ENCODE measurements at regions not wholly inside any gene's neighbourhood (a gene's known extent, or its start where the extent isn't known, plus 50 kb on each side); places are given as distances from the start of the nearest gene placed in this dataset.

DNA sequence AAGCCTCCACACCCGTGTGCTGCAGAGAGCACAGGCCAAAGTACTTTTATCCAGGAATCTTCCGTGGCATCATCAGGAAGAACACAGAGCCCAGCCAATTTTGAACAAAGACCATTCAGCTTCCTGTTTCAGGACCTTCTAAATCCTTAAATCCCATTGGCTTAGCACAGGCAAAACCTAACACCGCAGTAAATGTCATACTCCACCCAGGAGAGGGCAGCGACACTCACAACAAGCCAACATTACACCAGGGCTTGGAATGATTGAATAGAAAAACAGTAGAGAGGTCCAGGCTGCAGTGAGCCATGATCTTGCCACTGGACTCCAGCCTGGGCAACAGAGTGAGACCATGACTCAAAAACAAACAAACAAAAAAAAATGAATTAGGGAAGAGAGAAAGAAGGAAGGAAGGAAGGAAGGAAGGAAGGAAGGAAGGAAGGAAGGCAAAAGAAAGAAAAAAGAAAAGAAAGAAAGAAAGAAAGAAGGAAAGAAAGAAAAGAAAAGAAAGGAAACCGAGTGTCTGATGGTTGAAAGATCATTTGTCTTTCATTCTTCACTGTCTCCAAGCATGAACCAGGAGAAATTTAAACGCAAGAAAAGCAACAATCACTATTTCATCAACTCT lies 144.6 kb upstream of the SATB2 start:
- no peaks in the 10 kb centered on the region for H3K9me3 ChIP-seq (ENCODE audit: control insufficient read depth, insufficient read depth, low read length)
- no peak for DNase-seq (ENCODE audit: low read depth, low spot score)

DNA sequence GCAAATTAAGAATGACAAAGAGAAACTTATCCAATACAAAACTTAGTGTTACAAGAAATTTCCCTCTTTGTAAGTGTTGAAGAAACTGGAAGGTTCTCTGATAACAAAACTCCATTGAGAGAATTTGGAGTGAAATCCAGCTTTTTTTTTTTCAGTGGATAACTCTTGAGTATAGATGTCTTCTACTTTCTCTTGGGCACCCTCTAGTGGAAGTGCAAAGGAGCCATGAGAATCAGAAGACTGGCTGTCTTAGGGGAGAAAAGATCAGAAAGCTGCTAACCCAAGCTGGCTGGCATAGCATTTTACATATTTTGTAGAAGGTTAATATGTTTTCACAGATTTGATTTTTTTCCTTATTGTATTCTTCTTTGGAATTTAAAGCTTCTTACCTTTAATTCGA lies 138.8 kb upstream of the SATB2 start:
- WGBS (ENCODE audit: insufficient coverage, insufficient read length) = no CpG with 5 or more reads among the region's 1 CpG

More for the DNA sequence above, 144.6 kb upstream of the SATB2 start:
- Histone ChIP-seq H3K36me3 (ENCODE audit: control insufficient read depth, insufficient read depth, low read length) (no peaks in the 10 kb centered on the region), H3K4me3 (ENCODE audit: low read length) (no peak overlapping the region), H3K4me1 (ENCODE audit: control insufficient read depth, insufficient read depth, low read length) (peaks cover 6% of the 10 kb centered on the region), H3K27ac (ENCODE audit: low read length) (no peak overlapping the region), H3K27me3 (ENCODE audit: control insufficient read depth, insufficient read depth, low read length) (peaks cover 11% of the 10 kb centered on the region; the same call in 1 of the 2 replicates)
- no CpG with 5 or more reads among the region's 6 CpGs for WGBS (ENCODE audit: insufficient coverage, insufficient read length)

DNA sequence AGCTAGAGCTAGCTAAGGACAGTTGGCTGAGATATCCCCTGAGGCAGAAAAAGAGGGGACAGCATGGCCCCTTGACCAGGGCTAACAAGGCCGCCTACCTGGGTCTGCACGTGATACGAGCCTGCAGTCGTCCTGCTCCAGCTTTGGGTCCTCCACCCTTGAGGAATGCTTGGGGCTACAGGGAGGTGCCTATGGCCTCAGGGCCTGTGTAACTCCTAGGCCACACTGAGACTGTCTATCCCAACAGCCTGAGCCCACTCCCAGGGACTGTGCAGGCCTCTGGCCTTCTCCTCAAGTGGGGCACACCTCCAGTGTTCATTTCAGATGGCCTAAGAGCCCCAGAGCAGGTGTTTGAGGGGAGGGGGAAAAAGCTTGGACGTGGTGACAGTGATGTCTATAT lies 136.7 kb upstream of the SATB2 start:
- H3K27ac ChIP-seq (ENCODE audit: low read length) = no peak overlapping the region
- no peak for DNase-seq (ENCODE audit: low read depth, low spot score)
- no peak overlapping the region for H3K4me3 ChIP-seq (ENCODE audit: low read length)
- WGBS (ENCODE audit: insufficient coverage, insufficient read length) = no CpG with 5 or more reads among the region's 5 CpGs
- no peaks in the 10 kb centered on the region for H3K4me1 ChIP-seq (ENCODE audit: control insufficient read depth, insufficient read depth, low read length)
- no peaks in the 10 kb centered on the region for H3K9me3 ChIP-seq (ENCODE audit: control insufficient read depth, insufficient read depth, low read length)
- H3K36me3 ChIP-seq (ENCODE audit: control insufficient read depth, insufficient read depth, low read length) = no peaks in the 10 kb centered on the region
- H3K27me3 ChIP-seq (ENCODE audit: control insufficient read depth, insufficient read depth, low read length) = no peaks in the 10 kb centered on the region

More for the DNA sequence above, 138.8 kb upstream of the SATB2 start:
- H3K4me3 ChIP-seq (ENCODE audit: low read length) = no peak overlapping the region
- no peaks in the 10 kb centered on the region for H3K9me3 ChIP-seq (ENCODE audit: control insufficient read depth, insufficient read depth, low read length)
- no peaks in the 10 kb centered on the region for H3K4me1 ChIP-seq (ENCODE audit: control insufficient read depth, insufficient read depth, low read length)
- no peaks in the 10 kb centered on the region for H3K36me3 ChIP-seq (ENCODE audit: control insufficient read depth, insufficient read depth, low read length)
- no peak for DNase-seq (ENCODE audit: low read depth, low spot score)
- H3K27me3 ChIP-seq (ENCODE audit: control insufficient read depth, insufficient read depth, low read length) = no peaks in the 10 kb centered on the region
- no peak overlapping the region for H3K27ac ChIP-seq (ENCODE audit: low read length)

DNA sequence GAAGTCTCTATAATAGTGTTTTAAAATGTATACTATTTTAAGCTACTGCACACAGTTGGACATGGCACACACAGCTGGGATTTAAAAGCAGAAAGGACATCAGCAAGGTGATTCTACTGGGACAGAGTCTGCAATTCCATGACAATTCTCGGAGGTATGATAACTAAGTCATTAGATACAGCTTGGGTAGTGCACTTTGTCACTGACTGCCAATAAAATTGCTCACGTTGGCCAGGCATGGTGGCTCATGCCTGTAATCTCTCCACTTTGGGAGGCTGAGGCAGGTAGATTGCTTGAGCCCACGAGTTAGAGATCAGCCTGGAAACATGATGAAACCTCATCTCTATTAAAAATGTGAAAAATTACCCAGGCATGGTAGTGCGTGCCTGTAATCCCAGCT lies 134.1 kb upstream of the SATB2 start:
- Histone ChIP-seq H3K9me3 (ENCODE audit: control insufficient read depth, insufficient read depth, low read length) (no peaks in the 10 kb centered on the region), H3K4me1 (ENCODE audit: control insufficient read depth, insufficient read depth, low read length) (no peaks in the 10 kb centered on the region), H3K36me3 (ENCODE audit: control insufficient read depth, insufficient read depth, low read length) (no peaks in the 10 kb centered on the region), H3K4me3 (ENCODE audit: low read length) (no peak overlapping the region), H3K27me3 (ENCODE audit: control insufficient read depth, insufficient read depth, low read length) (no peaks in the 10 kb centered on the region), H3K27ac (ENCODE audit: low read length) (no peak overlapping the region)
- no CpG with 5 or more reads among the region's 4 CpGs for WGBS (ENCODE audit: insufficient coverage, insufficient read length)
- no peak for DNase-seq (ENCODE audit: low read depth, low spot score)

DNA sequence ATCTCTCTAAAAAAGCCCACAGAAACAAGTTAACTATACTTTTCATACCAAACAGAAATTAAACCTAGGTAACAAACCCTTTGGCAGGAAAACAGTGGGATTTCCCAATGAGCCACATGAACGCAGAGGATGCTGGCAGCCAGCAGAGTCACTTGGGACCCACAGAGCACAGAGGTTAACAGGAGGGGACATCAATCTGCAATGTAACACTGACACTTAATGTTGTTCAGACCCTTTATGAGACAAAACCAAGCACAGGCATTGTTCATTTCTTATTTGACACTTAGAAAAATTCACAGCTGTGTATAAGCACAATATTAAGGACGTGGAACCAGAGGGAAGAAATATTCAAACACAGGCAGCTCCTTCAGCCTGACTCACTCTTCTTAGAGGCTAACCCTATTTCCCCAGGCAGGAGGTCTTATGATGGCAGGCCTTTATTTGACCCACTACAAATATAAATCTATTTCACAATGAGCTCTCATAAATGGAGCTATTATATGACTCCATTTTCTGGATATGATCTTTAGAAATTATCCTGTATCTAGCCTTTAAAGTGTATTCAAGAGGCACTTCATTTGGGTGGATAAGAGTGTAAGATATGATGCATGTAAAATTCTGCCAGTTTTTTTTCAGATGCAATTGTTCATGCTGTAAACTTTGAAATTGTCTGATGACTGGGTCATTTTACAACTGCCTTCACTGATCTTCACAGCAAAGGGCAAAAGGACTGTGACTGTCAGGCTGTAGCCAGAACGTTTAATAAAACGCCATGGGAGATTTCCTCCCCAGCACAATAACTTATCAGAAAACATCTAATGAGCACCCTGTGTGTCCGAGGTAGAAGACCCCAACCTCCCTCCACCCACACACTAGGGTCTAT lies 132.8 kb upstream of the SATB2 start:
- no peak for DNase-seq (ENCODE audit: low read depth, low spot score)
- no peak overlapping the region for H3K4me3 ChIP-seq (ENCODE audit: low read length)
- no peaks in the 10 kb centered on the region for H3K27me3 ChIP-seq (ENCODE audit: control insufficient read depth, insufficient read depth, low read length)
- H3K36me3 ChIP-seq (ENCODE audit: control insufficient read depth, insufficient read depth, low read length) = no peaks in the 10 kb centered on the region
- H3K9me3 ChIP-seq (ENCODE audit: control insufficient read depth, insufficient read depth, low read length) = no peaks in the 10 kb centered on the region
- H3K4me1 ChIP-seq (ENCODE audit: control insufficient read depth, insufficient read depth, low read length) = 0 out of 2 replicates have a peak, but pooled peaks cover 1% of the 10 kb centered on the region
- WGBS (ENCODE audit: insufficient coverage, insufficient read length) = no CpG with 5 or more reads among the region's 5 CpGs
- no peak overlapping the region for H3K27ac ChIP-seq (ENCODE audit: low read length)

DNA sequence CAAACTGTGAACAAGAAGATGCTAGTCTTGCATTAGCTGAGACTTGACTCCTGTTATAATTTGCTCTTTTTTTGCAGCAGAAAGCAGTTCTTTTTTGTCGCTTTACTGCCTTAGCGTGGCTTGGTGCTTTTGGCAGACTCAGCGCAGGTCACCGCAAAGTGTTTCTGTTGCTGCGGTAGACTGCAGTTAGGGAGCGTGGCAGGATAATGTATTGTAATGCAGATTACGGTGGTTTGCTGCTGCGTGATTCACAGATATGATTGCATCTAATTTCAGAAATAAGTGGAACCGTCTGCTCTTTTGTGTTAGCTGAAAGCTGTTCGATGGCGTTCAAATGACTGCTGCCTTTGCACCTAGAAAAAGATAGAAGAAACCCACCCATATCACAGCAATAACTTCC lies 131.6 kb upstream of the SATB2 start:
- H3K27ac ChIP-seq (ENCODE audit: low read length) = no peak overlapping the region
- H3K4me1 ChIP-seq (ENCODE audit: control insufficient read depth, insufficient read depth, low read length) = 0 out of 2 replicates have a peak, but pooled peaks cover 1% of the 10 kb centered on the region
- H3K36me3 ChIP-seq (ENCODE audit: control insufficient read depth, insufficient read depth, low read length) = no peaks in the 10 kb centered on the region
- H3K27me3 ChIP-seq (ENCODE audit: control insufficient read depth, insufficient read depth, low read length) = no peaks in the 10 kb centered on the region
- no peak for DNase-seq (ENCODE audit: low read depth, low spot score)
- no peak overlapping the region for H3K4me3 ChIP-seq (ENCODE audit: low read length)
- no peaks in the 10 kb centered on the region for H3K9me3 ChIP-seq (ENCODE audit: control insufficient read depth, insufficient read depth, low read length)
- no CpG with 5 or more reads among the region's 11 CpGs for WGBS (ENCODE audit: insufficient coverage, insufficient read length)

DNA sequence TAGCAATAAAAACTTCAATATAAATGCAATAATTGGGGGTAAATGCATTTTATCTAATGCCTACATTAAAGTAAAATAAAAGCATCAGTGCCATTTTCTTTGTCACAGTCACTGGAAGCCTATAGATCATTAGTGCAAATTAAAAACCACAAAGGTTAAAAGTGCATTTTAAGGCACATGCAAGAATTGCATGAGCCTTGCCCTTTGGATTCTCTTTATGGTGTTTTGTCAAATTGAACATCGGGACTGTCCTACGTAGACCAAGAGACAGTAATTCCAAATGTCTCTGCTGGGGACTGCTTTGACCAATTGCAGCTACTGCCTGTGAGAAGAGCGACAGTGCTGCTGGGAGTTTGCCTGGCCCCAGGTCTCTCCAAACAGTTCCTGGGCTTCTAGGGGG lies 130.3 kb upstream of the SATB2 start:
- Histone ChIP-seq H3K4me3 (ENCODE audit: low read length) (no peak overlapping the region), H3K27me3 (ENCODE audit: control insufficient read depth, insufficient read depth, low read length) (no peaks in the 10 kb centered on the region), H3K36me3 (ENCODE audit: control insufficient read depth, insufficient read depth, low read length) (no peaks in the 10 kb centered on the region), H3K27ac (ENCODE audit: low read length) (no peak overlapping the region), H3K9me3 (ENCODE audit: control insufficient read depth, insufficient read depth, low read length) (no peaks in the 10 kb centered on the region), H3K4me1 (ENCODE audit: control insufficient read depth, insufficient read depth, low read length) (0 out of 2 replicates have a peak, but pooled peaks cover 1% of the 10 kb centered on the region)
- no peak for DNase-seq (ENCODE audit: low read depth, low spot score)
- WGBS (ENCODE audit: insufficient coverage, insufficient read length) = no CpG with 5 or more reads among the region's 3 CpGs

DNA sequence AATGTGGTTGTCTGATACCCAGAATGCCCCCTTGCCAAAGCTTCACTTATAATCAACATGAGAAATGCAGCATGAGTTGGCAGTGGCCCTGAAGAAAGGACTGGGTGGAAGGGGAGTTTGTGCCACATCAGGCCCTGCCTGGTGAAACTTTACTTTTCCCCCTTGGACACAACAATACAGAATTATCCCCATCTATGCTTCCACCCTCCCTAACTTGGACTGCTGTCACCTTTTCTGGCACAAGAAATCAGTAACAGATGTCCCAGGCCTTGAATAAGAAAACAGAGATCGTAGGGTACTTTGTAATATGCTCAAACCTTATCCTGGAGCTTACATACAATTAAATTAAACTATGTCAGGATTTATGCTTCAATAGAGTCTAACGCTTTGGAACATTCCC lies 128.9 kb upstream of the SATB2 start:
- H3K27me3 ChIP-seq (ENCODE audit: control insufficient read depth, insufficient read depth, low read length) = no peaks in the 10 kb centered on the region
- H3K9me3 ChIP-seq (ENCODE audit: control insufficient read depth, insufficient read depth, low read length) = no peaks in the 10 kb centered on the region
- 0 out of 2 replicates have a peak, but pooled peaks cover 1% of the 10 kb centered on the region for H3K4me1 ChIP-seq (ENCODE audit: control insufficient read depth, insufficient read depth, low read length)
- DNase-seq (ENCODE audit: low read depth, low spot score) = no peak
- H3K4me3 ChIP-seq (ENCODE audit: low read length) = no peak overlapping the region
- no CpG with 5 or more reads among the region's 2 CpGs for WGBS (ENCODE audit: insufficient coverage, insufficient read length)
- H3K27ac ChIP-seq (ENCODE audit: low read length) = no peak overlapping the region
- no peaks in the 10 kb centered on the region for H3K36me3 ChIP-seq (ENCODE audit: control insufficient read depth, insufficient read depth, low read length)

DNA sequence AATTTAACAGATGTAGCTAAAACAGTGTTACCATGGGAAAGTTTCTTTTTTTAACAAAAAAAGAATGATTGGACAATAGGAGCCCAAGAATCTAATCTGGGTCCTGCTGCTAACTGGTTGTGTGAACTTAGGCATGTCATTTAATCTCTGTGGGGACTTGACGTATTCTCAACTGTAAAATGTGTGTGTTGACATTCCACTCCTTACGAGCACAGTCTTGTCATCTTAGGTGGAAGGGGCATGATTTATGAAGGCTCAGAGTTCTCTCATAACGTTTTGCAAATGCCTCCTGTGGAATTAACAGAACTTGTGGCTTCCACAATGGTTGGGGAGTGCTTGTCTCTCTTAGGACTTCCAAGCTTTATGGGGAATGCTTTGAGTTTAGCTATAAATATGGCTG lies 125.9 kb upstream of the SATB2 start:
- DNase-seq (ENCODE audit: low read depth, low spot score) = no peak
- Histone ChIP-seq H3K4me1 (ENCODE audit: control insufficient read depth, insufficient read depth, low read length) (0 out of 2 replicates have a peak, but pooled peaks cover 1% of the 10 kb centered on the region), H3K27me3 (ENCODE audit: control insufficient read depth, insufficient read depth, low read length) (no peaks in the 10 kb centered on the region), H3K4me3 (ENCODE audit: low read length) (no peak overlapping the region), H3K36me3 (ENCODE audit: control insufficient read depth, insufficient read depth, low read length) (no peaks in the 10 kb centered on the region), H3K27ac (ENCODE audit: low read length) (no peak overlapping the region), H3K9me3 (ENCODE audit: control insufficient read depth, insufficient read depth, low read length) (no peaks in the 10 kb centered on the region)
- no CpG with 5 or more reads among the region's 3 CpGs for WGBS (ENCODE audit: insufficient coverage, insufficient read length)

DNA sequence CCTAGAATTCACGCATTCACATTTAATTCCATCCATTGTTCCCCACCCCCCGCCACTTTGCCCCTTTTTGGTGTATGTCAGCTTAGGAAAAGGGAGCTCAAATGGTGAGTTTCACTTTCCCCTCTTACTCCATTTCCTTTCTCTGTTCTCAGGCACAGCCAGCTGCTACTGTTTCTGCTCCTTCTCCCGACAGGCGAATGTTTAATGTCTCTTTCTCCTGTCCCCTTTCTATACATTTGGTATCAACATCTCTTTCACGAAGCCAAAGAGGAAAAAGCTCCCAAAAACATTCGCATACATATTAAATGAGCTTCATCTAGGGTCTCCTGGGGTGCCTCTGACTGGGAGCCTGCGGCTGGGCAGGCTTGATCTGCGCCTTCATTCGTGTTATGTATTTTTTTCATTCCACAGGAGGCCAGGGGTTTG lies 124.2 kb upstream of the SATB2 start:
- Histone ChIP-seq H3K27ac (ENCODE audit: low read length) (no peak overlapping the region), H3K4me3 (ENCODE audit: low read length) (no peak overlapping the region), H3K27me3 (ENCODE audit: control insufficient read depth, insufficient read depth, low read length) (no peaks in the 10 kb centered on the region)

More for the DNA sequence above, 124.2 kb upstream of the SATB2 start:
- no peak for DNase-seq (ENCODE audit: low read depth, low spot score)
- Histone ChIP-seq H3K9me3 (ENCODE audit: control insufficient read depth, insufficient read depth, low read length) (no peaks in the 10 kb centered on the region), H3K4me1 (ENCODE audit: control insufficient read depth, insufficient read depth, low read length) (0 out of 2 replicates have a peak, but pooled peaks cover 1% of the 10 kb centered on the region), H3K36me3 (ENCODE audit: control insufficient read depth, insufficient read depth, low read length) (no peaks in the 10 kb centered on the region)
- no CpG with 5 or more reads among the region's 9 CpGs for WGBS (ENCODE audit: insufficient coverage, insufficient read length)
